Prostate gland (tissue), 2 donors: ENCODE measurements at regions not wholly inside any gene's neighbourhood (a gene's known extent, or its start where the extent isn't known, plus 50 kb on each side); places are given as distances from the start of the nearest gene placed in this dataset.

Experiments used
- POLR2A ChIP-seq: fragments of 450-650 bp; IDR thresholded peaks from one replicate; pipeline ENCODE4 v1.6.1; 2016; ENCODE audit warnings: antibody characterized with exemption, mild to moderate bottlenecking
- POLR2AphosphoS5 ChIP-seq: sonication (generic); formaldehyde crosslinking; IDR thresholded peaks from one replicate; pipeline ENCODE4 v1.6.1; 2017; ENCODE audit warnings: antibody characterized with exemption
- TF ChIP-seq, protein P1 (sequence below), 4 experiments: fragments of 200-600 bp in 2 of 4; fragments of 450-650 bp in 2 of 4; sonication (generic) in 2 of 4; IDR thresholded peaks; 1 replicate in 3 of 4; 2 replicates in 1 of 4; pipeline ENCODE4 v1.5.1; 2016 to 2019; ENCODE audit warnings: antibody characterized with exemption in 4 of 4, mild to moderate bottlenecking in 2 of 4, moderate library complexity in 2 of 4

DNA sequence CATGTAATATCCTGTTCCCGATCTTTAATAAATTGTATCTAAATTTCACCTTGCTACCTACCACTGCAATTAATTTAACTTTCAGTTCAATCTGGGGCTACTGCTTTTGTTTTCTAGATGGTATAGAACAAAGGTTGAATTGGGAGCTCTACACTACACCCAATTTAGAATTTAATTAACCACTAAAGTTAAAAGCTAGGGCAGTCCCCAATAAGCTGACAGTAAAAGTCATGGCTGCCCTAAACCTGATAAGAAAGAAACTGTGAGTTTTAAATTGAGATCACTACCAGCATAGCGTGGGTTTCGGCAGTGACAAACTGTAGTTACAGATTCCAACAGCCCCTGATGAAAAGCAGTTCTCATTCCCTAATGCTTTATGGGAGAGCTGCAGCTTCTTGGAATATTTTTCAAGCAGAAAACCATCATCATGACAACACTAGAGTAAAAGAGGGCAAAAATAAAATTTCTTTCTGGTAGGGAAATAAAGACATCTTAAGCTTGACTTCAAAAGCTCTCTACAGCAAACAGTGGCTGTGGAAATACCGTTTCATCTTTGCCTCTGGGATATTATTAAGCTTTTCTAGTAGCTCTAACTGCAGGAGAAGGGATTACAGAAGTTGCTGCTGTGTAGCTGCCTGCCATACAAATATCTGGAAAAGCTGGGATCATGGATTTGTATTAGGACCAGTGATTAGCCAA lies 1372.1 kb downstream of the EPHA7 start:
- TF ChIP-seq, protein P1, sequence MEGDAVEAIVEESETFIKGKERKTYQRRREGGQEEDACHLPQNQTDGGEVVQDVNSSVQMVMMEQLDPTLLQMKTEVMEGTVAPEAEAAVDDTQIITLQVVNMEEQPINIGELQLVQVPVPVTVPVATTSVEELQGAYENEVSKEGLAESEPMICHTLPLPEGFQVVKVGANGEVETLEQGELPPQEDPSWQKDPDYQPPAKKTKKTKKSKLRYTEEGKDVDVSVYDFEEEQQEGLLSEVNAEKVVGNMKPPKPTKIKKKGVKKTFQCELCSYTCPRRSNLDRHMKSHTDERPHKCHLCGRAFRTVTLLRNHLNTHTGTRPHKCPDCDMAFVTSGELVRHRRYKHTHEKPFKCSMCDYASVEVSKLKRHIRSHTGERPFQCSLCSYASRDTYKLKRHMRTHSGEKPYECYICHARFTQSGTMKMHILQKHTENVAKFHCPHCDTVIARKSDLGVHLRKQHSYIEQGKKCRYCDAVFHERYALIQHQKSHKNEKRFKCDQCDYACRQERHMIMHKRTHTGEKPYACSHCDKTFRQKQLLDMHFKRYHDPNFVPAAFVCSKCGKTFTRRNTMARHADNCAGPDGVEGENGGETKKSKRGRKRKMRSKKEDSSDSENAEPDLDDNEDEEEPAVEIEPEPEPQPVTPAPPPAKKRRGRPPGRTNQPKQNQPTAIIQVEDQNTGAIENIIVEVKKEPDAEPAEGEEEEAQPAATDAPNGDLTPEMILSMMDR (IDR thresholded peaks at IDR 0.05): no peak
- TF ChIP-seq POLR2A (no peak), POLR2AphosphoS5 (no peak)
